ENCODE measurements at regions not wholly inside any gene's neighbourhood (a gene's known extent, or its start where the extent isn't known, plus 50 kb on each side); places are given as distances from the start of the nearest gene placed in this dataset.
"Not testable (repeated sequence)": the region's sequence is repeated elsewhere in the genome, so short reads cannot be mapped to it uniquely, and the experiment has no call there.

DNA sequence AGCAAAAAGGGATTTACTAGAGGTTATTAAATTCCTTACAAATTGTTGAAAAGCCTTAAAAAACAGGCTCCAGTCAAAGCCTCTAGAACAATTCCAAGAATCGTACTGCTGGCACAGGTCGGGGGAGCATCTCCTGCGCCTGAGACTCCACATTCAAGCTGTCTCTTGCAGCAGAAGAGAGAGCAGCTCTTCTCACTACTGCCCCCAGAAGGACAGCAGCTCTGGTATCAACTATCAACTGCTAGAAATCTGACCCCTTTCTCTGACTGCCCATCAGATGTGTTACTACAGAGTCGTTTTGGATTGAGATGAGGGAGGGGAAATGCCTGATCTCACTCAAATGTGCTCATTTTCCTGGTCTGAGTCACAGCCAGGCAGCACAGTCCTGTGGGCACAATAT, 403.6 kb downstream of the RPIA start:
- CTCF ChIA-PET; H3K9me3 ChIP-seq (ENCODE audit: low read length); H3K36me3 Mint-ChIP-seq; H3K27ac Mint-ChIP-seq; H3K4me1 Mint-ChIP-seq; H3K36me3 ChIP-seq (ENCODE audit: insufficient read depth, low read length); H3K27me3 Mint-ChIP-seq; H3K4me1 ChIP-seq (ENCODE audit: insufficient read depth, low read length); H3K27ac ChIP-seq (ENCODE audit: low read depth, low read length); DNase-seq; H3K4me3 Mint-ChIP-seq; H3K9me3 Mint-ChIP-seq; H3K4me3 ChIP-seq (ENCODE audit: low read length); POLR2A ChIA-PET; H3K27me3 ChIP-seq (ENCODE audit: insufficient read depth, low read length, poor library complexity, severe bottlenecking): not testable (repeated sequence)

DNA sequence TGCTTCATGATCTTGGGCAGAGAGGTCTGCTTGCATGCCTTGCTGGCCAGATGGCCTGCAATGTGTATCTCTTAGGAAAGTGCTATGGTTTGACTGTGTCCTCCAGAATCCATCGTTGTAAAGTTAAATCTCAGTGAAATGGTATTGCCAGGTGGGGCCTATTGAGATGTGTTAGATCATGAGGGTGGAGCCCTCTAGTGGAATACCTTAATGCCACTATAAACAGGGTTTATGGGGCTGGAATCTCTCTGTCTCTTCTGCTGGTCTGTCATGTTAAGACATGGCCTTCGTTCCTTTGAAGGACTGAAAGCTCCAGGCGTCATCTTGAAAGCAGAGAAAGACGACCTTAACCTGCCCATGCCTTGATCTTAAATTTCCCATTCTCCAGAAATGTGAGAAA, 411.1 kb downstream of the RPIA start:
- H3K36me3 Mint-ChIP-seq; H3K27me3 Mint-ChIP-seq; H3K27me3 ChIP-seq (ENCODE audit: insufficient read depth, low read length, poor library complexity, severe bottlenecking); H3K36me3 ChIP-seq (ENCODE audit: insufficient read depth, low read length); H3K9me3 Mint-ChIP-seq; H3K4me3 Mint-ChIP-seq; CTCF ChIA-PET; H3K4me1 ChIP-seq (ENCODE audit: insufficient read depth, low read length); H3K4me3 ChIP-seq (ENCODE audit: low read length); H3K27ac Mint-ChIP-seq; H3K27ac ChIP-seq (ENCODE audit: low read depth, low read length); DNase-seq; H3K9me3 ChIP-seq (ENCODE audit: low read length); H3K4me1 Mint-ChIP-seq; POLR2A ChIA-PET: not testable (repeated sequence)

DNA sequence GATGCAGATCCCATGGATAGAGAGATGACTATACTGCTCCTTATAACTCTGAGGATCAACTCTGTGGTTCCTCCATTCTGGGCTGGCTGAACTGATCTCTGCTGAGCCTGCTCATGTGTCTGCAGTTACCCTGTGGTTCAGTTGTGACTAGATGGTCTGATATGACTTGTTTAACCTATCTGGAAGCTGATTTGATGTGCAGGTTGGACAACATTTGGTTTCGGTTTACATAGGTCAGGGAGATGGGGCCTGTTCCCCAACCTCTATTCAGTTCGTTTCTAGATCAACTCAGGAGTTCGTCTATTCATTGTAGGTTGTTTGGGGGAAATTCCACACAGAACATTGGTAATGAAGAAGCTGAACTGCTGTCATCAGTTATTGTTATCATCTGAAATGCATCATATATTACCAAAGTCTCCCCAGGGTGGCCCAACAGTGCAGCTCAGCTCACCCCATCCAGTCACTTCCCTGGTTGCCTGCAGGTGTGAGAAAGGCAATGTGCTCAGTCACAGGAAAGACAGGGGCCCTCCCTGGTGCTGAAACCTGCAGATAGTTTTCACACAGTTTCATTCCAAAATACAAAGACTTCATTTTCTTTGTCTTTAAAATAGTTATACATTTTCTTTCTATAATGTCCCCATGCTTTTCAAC, 415.0 kb downstream of the RPIA start:
- H3K27me3 Mint-ChIP-seq; H3K27ac Mint-ChIP-seq; DNase-seq; H3K4me1 Mint-ChIP-seq; H3K36me3 ChIP-seq (ENCODE audit: insufficient read depth, low read length); H3K36me3 Mint-ChIP-seq; H3K9me3 Mint-ChIP-seq; H3K27ac ChIP-seq (ENCODE audit: low read depth, low read length); H3K4me3 ChIP-seq (ENCODE audit: low read length); H3K4me3 Mint-ChIP-seq; H3K27me3 ChIP-seq (ENCODE audit: insufficient read depth, low read length, poor library complexity, severe bottlenecking); H3K4me1 ChIP-seq (ENCODE audit: insufficient read depth, low read length); H3K9me3 ChIP-seq (ENCODE audit: low read length); CTCF ChIA-PET; POLR2A ChIA-PET: not testable (repeated sequence)

DNA sequence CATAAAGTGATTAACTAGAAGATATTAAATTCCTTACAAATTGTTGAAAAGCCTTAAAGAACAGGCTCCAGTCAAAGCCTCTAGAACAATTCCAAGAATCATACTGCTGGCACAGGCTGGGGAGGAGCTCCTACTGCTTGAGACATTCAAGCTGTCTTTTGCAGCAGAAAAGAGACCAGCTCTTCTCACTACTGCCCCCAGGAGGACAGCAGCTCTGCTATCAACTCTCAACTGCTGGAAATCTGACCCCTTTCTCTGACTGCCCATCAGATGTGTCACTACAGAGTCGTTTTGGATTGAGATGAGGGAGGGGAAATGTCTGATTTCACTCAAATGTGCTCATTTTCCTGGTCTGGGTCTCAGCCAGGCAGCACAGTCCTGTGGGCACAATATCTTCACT, 421.0 kb downstream of the RPIA start:
- DNase-seq; H3K9me3 ChIP-seq (ENCODE audit: low read length); H3K27me3 Mint-ChIP-seq; H3K4me3 Mint-ChIP-seq; H3K36me3 ChIP-seq (ENCODE audit: insufficient read depth, low read length); H3K4me3 ChIP-seq (ENCODE audit: low read length); H3K4me1 ChIP-seq (ENCODE audit: insufficient read depth, low read length); H3K9me3 Mint-ChIP-seq; CTCF ChIA-PET; H3K36me3 Mint-ChIP-seq; H3K27me3 ChIP-seq (ENCODE audit: insufficient read depth, low read length, poor library complexity, severe bottlenecking); H3K4me1 Mint-ChIP-seq; POLR2A ChIA-PET; H3K27ac Mint-ChIP-seq; H3K27ac ChIP-seq (ENCODE audit: low read depth, low read length): not testable (repeated sequence)

DNA sequence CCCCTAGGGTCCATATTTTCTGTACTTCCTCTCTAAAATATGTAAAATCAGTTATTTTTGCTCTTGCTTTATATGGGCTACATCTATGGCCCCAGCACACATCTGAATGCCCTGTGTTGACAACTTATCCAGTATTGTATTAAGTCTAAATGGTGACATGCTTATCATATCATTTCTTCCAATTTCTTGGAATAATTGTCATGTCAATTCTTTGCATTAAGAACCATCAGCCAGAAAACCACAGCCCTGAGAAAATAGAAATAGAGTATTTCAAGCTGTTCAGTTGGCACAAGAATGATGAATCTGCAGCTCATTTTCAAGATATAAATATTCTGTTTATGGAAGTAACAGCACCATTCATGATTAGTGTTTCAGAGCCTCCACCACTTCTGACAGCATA, 421.8 kb downstream of the RPIA start:
- CTCF ChIA-PET; H3K27ac Mint-ChIP-seq; H3K9me3 Mint-ChIP-seq; H3K36me3 ChIP-seq (ENCODE audit: insufficient read depth, low read length); H3K4me3 ChIP-seq (ENCODE audit: low read length); H3K27me3 ChIP-seq (ENCODE audit: insufficient read depth, low read length, poor library complexity, severe bottlenecking); H3K4me1 ChIP-seq (ENCODE audit: insufficient read depth, low read length); H3K36me3 Mint-ChIP-seq; DNase-seq; H3K9me3 ChIP-seq (ENCODE audit: low read length); H3K27ac ChIP-seq (ENCODE audit: low read depth, low read length); H3K27me3 Mint-ChIP-seq; H3K4me3 Mint-ChIP-seq; H3K4me1 Mint-ChIP-seq; POLR2A ChIA-PET: not testable (repeated sequence)

DNA sequence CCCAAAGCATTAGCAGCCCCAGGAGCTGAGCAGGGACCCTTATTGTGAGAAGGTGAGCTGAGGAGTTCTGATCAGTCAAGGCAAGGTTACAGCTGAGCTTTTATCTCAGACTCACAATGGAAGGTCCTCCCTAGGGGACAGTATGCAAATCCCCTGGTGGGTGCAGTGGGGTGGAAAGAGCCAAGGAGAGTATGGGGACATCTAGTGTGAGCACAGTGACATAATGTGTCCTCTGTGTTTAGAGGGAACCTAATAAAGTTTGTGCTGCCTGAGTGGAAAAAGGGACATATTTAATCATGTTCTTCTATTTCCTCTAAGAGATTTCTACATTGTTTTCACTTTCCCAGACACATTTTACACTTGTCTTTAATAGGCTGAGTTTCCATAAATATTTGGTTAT, 438.0 kb downstream of the RPIA start:
- H3K27ac Mint-ChIP-seq; H3K36me3 ChIP-seq (ENCODE audit: insufficient read depth, low read length); H3K4me3 ChIP-seq (ENCODE audit: low read length); H3K27me3 ChIP-seq (ENCODE audit: insufficient read depth, low read length, poor library complexity, severe bottlenecking); H3K4me1 Mint-ChIP-seq; POLR2A ChIA-PET; H3K4me3 Mint-ChIP-seq; H3K4me1 ChIP-seq (ENCODE audit: insufficient read depth, low read length); H3K27ac ChIP-seq (ENCODE audit: low read depth, low read length); H3K9me3 ChIP-seq (ENCODE audit: low read length); H3K9me3 Mint-ChIP-seq; H3K36me3 Mint-ChIP-seq; CTCF ChIA-PET; H3K27me3 Mint-ChIP-seq; DNase-seq: not testable (repeated sequence)

DNA sequence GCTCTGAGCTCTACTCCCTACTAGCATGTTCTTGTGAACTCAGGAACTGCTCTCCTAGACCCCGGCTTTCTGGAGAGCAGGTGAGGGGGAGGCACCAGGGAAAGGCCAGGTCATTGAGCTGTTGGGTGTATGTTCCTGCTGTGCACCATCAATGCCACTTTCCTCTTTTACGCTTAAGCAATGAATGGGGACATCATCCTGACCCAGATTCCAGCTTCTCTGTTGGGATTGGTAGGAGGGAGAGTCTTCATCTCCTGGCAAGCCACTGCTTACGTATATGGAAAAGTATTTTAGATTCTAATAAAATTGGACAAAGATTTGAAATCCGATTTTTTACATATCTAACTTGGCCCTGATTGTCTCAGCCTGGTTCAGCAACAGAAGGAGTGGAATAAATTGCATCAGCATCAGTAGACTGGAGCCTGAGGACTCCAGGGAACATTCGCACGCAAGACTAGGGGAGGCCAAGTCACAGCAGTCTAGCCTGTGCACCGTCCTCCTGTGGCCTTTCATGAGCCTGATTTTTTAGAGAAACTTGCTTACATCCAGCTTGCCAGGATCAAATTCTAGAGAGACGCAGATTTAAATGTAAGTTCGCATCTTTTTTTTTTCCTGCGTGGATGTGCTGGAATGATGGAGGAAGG, 439.3 kb downstream of the RPIA start:
- H3K36me3 Mint-ChIP-seq; H3K4me3 ChIP-seq (ENCODE audit: low read length); H3K9me3 ChIP-seq (ENCODE audit: low read length); H3K27me3 ChIP-seq (ENCODE audit: insufficient read depth, low read length, poor library complexity, severe bottlenecking); H3K9me3 Mint-ChIP-seq; H3K4me1 Mint-ChIP-seq; H3K27ac Mint-ChIP-seq; DNase-seq; H3K4me1 ChIP-seq (ENCODE audit: insufficient read depth, low read length); CTCF ChIA-PET; H3K4me3 Mint-ChIP-seq; H3K36me3 ChIP-seq (ENCODE audit: insufficient read depth, low read length); H3K27me3 Mint-ChIP-seq; POLR2A ChIA-PET; H3K27ac ChIP-seq (ENCODE audit: low read depth, low read length): not testable (repeated sequence)

DNA sequence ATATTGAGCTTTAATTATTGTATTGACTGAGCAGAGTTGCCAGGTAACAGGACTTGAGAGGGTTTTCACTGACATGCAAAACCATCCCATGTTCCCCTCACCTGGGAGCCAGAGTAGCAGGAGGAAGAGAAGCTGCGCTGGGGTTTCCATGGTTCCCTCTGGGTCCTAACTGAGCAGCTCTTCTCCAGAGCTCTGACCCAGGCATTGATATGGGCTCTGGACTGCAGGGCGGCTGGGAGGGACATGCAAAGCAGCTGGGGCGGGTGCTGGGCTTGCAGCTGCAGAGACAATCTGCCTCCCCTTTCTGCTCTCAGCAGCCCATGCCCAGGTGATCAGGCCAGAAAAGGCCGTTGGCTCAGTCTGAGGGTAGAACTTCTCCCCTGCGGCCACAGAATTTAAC, 451.5 kb downstream of the RPIA start:
- CTCF ChIA-PET; H3K9me3 ChIP-seq (ENCODE audit: low read length); H3K36me3 Mint-ChIP-seq; H3K4me3 ChIP-seq (ENCODE audit: low read length); H3K27me3 ChIP-seq (ENCODE audit: insufficient read depth, low read length, poor library complexity, severe bottlenecking); H3K4me3 Mint-ChIP-seq; H3K9me3 Mint-ChIP-seq; H3K27me3 Mint-ChIP-seq; DNase-seq; H3K4me1 Mint-ChIP-seq; H3K27ac Mint-ChIP-seq; H3K4me1 ChIP-seq (ENCODE audit: insufficient read depth, low read length); POLR2A ChIA-PET; H3K36me3 ChIP-seq (ENCODE audit: insufficient read depth, low read length); H3K27ac ChIP-seq (ENCODE audit: low read depth, low read length): not testable (repeated sequence)

DNA sequence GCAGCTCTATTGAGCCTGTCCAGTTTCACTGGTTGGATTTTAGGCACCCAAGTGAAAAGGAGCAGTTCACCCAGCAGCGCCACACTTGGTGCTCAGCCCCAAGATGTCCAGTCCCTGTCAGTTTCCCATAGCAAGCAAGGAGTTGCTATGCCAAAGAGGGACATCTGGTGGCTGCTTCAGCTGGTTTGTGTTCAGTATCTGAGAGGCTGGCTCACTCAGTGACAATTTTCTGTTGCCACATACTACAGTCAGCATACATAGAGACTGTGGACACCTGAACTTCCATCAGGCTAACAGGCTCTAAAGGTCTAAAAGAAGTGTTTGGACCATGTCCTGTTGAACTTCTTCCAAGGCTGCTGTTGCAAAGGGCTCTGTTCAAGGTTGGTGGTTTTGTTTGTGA, 453.9 kb downstream of the RPIA start:
- POLR2A ChIA-PET; H3K4me3 Mint-ChIP-seq; H3K27ac Mint-ChIP-seq; H3K4me3 ChIP-seq (ENCODE audit: low read length); H3K9me3 Mint-ChIP-seq; H3K4me1 Mint-ChIP-seq; H3K27ac ChIP-seq (ENCODE audit: low read depth, low read length); H3K4me1 ChIP-seq (ENCODE audit: insufficient read depth, low read length); H3K36me3 Mint-ChIP-seq; H3K36me3 ChIP-seq (ENCODE audit: insufficient read depth, low read length); H3K9me3 ChIP-seq (ENCODE audit: low read length); DNase-seq; CTCF ChIA-PET; H3K27me3 ChIP-seq (ENCODE audit: insufficient read depth, low read length, poor library complexity, severe bottlenecking): not testable (repeated sequence)
- H3K27me3 Mint-ChIP-seq, result peaks cover 5 to 18% of the 10 kb centered on the region in 2 donors
